Keratinocyte (primary cell): ENCODE measurements at regions not wholly inside any gene's neighbourhood (a gene's known extent, or its start where the extent isn't known, plus 50 kb on each side); places are given as distances from the start of the nearest gene placed in this dataset.

Source experiments
- EZH2 ChIP-seq: IDR thresholded peaks from one replicate; pipeline ENCODE4 v1.6.1; 2012; ENCODE audit warnings: inconsistent platforms, mild to moderate bottlenecking, low read length, moderate library complexity
- TF ChIP-seq, protein P1 (sequence below), 3 experiments: IDR thresholded peaks in 1 of 3; conservative IDR thresholded peaks in 1 of 3; optimal IDR thresholded peaks in 1 of 3; 2 replicates in 2 of 3; 3 replicates in 1 of 3; pipeline versions ENCODE3 to v1.5.1; 2011; ENCODE audit warnings: low read length in 3 of 3, mild to moderate bottlenecking in 3 of 3, moderate library complexity in 2 of 3, control low read depth in 1 of 3, inconsistent platforms in 1 of 3; ENCODE audit not compliant: insufficient read depth in 2 of 3; ENCODE audit errors: extremely low read depth in 1 of 3

DNA sequence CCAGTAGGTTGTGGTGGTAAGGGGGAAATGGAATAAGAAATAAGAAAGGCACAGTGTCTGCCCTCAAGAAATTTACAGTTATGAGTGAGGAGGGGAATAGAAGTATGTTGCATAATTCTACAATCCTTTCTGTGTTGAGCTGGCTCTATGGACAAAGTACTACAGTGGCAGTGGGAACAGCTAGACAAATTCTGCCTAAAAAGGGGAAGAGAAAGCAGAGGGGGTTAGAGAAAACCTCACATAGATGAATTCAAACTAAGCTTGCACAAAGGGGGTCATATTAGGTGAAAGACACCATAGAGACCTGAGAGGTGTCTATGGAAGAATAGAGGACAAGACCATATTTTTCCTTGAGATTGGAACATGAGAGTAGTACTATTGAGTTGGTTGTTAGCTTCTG lies 146.9 kb upstream of the VGLL2 start:
- TF ChIP-seq, protein P1, sequence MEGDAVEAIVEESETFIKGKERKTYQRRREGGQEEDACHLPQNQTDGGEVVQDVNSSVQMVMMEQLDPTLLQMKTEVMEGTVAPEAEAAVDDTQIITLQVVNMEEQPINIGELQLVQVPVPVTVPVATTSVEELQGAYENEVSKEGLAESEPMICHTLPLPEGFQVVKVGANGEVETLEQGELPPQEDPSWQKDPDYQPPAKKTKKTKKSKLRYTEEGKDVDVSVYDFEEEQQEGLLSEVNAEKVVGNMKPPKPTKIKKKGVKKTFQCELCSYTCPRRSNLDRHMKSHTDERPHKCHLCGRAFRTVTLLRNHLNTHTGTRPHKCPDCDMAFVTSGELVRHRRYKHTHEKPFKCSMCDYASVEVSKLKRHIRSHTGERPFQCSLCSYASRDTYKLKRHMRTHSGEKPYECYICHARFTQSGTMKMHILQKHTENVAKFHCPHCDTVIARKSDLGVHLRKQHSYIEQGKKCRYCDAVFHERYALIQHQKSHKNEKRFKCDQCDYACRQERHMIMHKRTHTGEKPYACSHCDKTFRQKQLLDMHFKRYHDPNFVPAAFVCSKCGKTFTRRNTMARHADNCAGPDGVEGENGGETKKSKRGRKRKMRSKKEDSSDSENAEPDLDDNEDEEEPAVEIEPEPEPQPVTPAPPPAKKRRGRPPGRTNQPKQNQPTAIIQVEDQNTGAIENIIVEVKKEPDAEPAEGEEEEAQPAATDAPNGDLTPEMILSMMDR (optimal IDR thresholded peaks at IDR 0.05 in 1 of 3, IDR thresholded peaks at IDR 0.05 in 1 of 3, conservative IDR thresholded peaks at IDR 0.05 in 1 of 3; ENCODE audit: extremely low read depth in 1 of 3, insufficient read depth in 2 of 3, low read length in 3 of 3): no peak
- no peak for TF ChIP-seq EZH2
